Nucleus accumbens (tissue), 56 donors: ENCODE measurements at regions not wholly inside any gene's neighbourhood (a gene's known extent, or its start where the extent isn't known, plus 50 kb on each side); places are given as distances from the start of the nearest gene placed in this dataset.
A peak's percentile ranks its signal among the peaks of the same experiment; 100 is the strongest.
"Not testable (repeated sequence)": the region's sequence is repeated elsewhere in the genome, so short reads cannot be mapped to it uniquely, and the experiment has no call there.

Source experiments
- DNase-seq, 56 donors: peaks; one replicate each; lab custom pipeline; 2025; lab: John Stamatoyannopoulos, UW

DNA sequence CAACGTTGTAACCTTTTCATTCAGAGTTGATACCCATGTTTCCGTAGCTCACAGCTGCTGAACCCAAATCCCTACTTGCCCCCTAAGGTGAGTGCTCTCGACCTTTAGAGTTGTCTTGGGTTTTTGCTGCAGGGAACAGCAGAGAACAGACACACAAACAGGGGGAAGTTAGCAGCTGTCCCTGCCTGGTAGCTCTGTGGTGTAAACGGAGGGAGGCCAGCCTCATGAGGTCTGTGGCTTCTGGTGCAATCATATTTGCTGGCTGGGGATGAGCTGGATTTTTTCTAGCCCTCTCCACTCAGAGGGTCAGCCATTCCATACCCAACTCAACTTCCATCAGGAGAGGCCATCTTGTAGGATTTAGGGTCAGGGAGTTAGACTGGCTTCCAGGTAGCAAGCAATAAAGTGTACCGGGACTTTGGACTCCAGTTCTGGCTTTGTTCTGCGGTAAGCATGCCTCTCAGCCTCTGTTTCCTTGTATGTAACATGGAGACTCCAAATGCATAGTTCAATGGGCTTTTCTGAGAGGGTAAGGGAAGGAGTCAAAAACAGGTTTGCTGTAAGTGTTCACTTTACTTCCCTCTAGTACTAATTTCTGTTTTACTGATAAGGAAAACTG lies 218.9 kb downstream of the MID1IP1 start:
- DNase-seq = no peak

DNA sequence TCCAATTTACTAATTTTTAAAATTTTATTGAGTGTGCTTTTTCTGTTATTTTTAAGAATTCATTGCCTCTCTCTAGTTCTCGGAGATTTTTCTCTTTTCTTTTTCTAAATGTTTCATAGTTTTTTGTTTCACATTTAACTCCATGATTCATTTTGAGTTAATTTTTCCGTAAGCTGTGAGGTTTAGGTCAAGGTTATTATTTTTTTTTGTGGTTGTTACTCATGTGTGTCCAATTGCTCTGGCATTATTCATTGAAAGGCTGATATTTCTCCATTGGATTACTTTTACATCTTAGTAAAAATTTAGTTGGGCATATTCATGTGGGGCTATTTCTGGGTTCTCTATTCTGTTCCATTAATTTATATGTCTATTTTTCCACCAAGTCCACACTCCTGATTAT lies 220.8 kb downstream of the MID1IP1 start:
- DNase-seq = no peak

DNA sequence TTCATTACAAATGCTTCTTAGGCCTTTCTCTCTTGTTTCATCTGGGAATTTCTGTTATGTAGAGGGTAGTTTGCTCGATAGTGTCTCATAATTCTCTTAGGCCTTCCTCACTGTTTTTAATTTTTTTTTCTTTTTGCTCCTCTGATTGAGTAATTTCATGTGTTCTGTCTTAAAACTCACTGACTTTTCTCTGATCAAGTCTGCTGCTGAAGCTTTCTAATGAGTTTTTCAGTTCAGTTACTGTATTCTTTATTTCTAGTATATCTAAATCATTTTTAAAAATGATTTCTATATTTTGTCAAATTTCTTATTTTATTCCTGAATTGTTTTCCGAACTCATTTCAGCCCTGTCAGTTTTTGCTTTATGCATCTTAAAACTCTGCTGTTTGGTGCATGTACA lies 228.0 kb downstream of the MID1IP1 start:
- no peak for DNase-seq

DNA sequence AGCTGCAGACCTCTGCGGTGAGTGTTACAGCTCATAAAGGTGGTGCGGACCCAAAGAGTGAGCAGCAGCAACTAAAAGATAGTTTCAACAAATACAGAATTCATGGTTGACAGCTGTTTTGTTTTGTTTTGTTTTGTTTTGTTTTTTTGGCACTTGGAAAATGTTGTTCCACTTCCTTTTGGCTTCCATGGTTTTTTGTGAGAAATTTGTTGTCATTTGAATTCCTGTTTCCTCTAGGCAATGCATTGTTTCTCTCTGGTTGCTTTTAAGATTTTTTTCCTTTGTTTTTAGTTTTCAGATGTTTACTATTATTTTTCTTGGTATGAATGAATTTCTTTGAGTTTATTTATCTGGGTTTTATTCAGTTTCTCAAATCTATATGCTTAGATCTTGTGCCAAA lies 229.4 kb downstream of the MID1IP1 start:
- no peak for DNase-seq

DNA sequence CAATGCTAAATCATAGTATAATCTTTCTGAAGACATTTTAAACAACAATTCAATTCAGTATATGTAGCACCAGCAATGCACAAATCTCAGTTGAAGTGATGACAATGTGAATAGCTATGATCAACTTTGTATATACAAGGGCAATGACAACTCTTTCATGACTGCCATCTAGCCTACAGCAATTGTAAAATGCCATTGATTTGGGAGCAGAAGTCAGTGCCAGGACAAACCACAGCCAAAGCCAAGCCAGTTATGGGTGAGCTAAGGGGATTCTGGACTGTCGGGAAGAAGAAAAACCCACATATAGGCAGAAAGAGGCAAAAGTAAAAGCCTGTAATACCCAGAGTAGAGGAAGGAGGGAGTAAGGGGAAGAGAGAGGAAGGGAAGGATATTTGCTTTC lies 238.6 kb downstream of the MID1IP1 start:
- no peak for DNase-seq

DNA sequence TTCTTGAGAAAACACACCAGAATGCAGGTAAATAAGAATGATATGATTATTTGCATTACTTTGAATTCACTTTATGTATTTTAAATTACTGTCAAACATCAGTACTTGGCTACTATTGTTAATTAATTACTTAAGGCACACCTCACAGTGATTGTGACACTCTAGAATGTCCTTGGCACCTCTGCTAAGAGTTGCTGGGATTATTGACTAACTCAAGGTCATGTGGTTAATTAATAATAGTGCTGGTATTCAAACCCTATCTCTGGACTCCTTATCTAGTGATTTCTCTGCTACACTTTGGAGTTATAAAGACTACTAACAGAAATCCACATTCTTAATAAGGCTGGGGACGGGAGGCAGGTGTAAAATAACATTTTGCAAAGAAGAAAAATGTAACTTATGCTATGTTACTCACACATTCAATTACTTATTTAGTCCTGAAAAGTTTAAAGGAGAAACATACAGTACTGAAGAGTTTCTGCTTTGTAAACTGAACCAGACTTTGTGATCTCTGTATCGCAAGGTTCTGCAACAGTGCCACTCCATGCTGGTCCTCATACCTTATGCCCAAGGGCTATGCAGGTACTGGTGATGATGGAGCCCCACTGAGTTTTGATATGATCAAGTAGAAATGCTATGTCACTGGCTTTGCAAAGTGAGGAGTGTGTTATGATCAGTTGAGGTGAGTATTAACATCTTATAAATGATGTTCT lies 242.7 kb downstream of the MID1IP1 start:
- no peak for DNase-seq

DNA sequence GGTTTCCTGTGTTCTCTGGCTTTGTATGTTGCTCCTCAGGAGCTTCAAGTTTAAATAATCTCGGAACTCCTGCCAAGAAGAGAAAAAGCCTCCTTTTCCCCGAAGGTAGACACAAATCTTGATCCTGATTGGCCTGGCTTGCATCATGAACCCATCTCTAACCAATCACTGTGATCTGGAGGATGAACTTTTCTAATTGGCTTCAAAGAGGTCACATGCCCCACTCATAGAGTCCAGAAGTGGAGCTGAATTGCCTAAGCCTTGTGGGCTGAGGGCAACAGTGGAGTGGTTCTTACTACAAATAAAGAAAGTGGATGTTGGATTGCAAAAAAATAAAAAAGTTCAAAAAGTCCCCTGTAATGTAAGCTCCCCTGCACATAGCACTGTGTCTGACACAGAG lies 245.9 kb downstream of the MID1IP1 start:
- no peak for DNase-seq

DNA sequence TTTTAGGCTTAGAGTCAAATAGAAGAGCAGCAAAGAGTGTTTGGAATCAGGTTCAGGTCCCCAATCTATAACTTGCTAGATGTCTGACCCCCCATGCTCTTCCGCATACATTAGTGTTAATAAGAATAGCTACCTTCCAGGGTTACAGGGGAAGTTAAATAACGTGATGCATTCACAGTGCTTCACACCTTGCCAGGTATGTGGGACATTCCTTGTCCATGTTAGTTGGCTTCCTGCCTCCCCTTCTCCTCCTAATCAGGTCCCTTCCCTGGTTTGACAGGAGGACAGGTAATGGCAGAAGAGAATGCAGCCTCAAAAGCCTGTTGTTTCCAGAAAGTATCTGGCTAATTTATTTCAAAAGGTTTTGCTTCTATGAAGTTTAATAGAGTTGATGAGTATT lies 248.7 kb downstream of the MID1IP1 start:
- DNase-seq = no peak

DNA sequence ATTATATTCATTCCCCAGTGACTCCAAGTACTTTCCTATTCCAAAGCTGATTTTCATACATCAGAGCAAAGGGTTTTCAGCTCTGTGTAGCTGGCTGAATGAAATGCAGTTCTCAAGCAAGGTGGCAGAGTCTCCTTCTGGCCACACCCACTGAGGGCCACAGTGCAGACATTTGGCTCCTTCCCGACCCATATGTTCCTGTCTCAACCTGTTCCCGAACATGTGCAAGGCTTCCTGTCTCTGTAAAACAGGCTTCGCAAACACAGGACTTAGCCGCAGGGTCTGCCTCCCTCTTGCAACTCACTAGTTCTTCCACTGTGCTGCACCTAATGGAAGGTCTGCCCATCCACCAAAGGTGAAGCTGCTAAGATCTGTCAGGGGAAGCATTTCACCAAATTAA lies 249.2 kb downstream of the MID1IP1 start:
- DNase-seq = no peak

DNA sequence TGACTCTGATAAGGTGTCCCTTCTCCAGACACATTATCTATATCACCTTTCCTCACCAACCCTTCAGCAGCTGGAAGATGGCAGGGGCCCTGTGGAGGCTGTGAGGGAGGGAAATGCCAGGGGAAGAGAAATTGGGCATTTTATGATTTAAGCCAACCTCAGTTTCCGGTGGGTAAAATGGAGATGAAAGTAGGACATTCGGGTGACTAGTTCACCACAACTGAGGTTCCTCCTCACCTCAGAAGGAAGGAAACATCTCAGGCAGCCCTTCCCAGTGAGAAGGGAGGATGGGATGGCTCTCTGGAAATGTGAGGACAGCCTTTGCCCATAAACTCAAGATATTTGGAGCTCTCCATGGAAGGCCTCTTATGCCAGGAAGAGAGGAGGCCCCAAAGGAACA lies 251.5 kb downstream of the MID1IP1 start:
- DNase-seq = no peak

DNA sequence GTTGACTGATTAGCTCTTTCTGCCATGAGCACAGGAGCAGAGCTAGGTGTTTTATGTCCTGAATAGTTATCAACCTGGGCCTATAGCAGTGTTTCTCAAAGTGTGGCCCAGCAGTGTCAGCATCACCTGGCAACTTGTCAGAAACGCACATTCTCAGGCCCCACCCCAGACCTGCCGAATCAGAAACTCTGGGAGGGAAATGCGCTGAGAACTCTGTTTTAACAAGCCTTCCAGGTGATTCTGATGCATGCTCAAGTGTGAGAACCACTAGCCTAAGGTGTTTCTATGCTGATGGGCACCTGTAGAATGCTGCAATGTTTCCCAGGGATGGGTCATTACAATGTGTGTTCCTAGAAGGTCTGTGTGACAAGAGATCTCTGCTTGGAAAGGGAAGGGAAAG lies 257.5 kb downstream of the MID1IP1 start:
- DNase-seq = no peak

DNA sequence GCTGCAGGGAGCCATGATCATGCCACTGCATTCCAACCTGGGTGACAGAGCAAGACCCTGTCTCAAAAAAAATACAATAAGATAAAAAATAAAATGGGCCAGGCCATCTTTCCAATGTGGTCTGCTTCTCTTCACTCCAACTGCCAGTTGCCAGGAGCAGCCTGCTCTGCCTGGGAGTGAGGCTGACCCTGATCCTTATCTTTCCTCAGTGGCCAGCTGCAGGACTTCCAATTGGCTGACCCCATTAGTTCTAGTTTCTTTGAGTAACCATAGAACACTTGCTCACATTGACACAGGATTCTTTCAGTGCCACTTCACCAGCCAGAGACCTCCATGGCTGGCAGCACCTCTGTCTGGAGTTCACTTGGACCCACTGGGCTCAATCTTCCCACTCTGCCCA lies 258.6 kb downstream of the MID1IP1 start:
- no peak for DNase-seq

DNA sequence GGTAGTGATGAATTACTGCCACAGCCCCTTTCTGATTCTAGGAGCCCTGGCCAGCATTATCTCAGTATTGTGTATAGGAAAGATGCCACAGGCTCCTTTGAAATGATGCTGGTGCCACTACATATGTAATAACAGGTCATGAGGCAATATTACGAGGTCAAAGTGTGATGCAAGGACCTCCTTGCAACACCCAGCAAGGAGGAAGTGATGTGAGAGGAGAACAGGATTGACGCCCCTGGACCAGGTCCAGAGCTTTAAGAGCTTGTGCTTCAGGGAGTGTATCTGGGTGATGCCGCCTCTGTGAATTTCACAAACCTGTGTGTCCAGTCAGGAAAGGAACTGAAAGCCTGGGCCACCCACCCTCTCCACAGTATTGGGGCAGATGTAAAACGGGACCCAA lies 261.8 kb downstream of the MID1IP1 start:
- DNase-seq = no peak

DNA sequence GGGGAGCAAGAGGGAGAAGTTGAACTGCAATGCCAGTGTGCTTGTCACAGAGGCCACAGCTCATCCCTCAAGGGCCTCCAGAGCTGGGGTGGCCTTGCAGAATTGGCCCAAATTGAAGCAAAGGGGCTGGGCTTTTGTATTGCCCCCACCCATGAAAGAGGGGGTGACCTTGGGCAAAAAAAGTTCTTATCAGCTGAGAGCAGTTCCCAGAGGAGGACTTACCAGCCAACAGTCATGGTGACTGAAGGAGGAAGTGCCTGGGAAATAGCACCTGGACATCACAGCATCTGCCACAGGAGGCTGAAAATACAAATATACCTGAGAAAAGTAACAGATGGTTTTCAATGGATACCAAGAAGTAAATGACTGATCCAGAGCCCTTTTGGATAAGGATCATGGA lies 262.4 kb downstream of the MID1IP1 start:
- DNase-seq = no peak

DNA sequence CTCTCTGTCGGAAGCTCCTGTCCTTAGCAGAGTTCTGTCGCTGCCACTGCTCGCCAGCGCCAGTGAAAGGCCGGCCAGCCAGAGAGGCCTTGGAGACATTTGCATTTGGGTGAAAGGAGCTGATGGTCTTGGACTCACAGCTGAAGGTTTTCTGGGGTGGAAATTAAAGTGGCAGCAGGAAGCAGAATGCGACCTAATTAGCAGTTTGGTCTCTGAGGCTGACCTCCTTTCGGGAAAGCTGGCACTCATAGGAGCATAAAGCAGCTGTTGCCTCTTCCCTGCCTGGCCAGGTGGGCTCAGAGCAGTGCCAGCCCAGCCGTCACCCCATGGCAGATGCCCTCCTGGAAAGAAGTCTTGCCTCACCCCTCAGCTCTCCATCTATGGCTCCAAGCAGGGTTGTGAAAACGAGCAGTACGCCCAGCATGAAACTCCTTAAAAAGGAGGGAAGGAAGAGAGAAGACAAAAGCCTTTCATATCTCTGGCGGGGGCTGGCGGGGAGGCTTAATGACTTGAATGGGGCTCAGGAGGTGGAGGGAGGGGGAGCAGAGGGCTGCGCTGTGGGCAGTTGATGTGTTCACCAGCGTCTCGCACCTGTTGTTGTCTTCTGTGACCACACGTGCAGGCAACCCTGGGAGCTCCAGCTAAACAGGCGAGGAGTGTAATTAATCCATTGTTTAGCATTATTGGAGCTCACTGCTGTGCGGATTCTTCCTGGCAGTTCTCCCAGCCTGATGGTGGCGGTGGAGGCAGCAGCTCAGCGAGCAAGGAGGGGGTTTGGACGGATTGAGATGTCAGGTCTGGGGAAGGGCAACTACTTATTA lies 264.0 kb downstream of the MID1IP1 start:
- peak in 45 of 56 donors; percentile 0 to 55 (median 27) for DNase-seq

DNA sequence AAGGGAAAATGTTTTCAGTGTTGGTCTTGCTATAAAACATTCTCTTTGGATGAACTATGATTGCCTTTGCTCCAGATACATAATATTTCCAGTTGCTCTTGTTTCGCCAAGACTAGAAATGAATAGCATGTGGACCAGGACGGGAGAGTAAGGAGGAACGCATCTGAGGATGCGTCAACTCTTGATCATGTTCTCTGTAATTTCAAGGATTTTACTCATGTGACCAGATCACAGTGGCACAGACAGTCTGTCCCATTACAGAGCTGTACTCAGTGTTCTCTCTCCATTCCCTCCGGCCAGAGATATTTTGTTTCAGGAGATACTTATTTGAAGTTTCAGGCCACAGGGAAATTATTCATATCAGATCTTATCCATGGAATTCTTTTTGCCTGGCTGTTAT lies 266.6 kb downstream of the MID1IP1 start:
- no peak for DNase-seq

DNA sequence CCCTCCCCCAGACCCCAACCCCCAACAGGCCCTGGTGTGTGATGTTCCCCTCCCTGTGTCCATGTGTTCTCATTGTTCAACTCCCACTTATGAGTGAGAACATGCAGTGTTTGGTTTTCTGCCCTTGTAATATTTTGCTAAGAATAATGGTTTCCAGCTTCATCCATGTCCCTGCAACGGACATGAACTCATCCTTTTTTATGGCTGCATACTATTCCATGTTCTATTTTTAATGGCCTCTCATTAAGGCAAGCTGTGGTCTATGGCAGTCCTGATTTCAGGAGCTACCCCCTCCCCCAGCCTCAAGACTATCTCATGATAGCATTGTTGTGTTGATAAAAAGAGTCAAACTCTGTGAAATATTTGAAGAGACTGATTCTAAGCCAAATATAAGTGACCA lies 267.4 kb downstream of the MID1IP1 start:
- not testable (repeated sequence) for DNase-seq

DNA sequence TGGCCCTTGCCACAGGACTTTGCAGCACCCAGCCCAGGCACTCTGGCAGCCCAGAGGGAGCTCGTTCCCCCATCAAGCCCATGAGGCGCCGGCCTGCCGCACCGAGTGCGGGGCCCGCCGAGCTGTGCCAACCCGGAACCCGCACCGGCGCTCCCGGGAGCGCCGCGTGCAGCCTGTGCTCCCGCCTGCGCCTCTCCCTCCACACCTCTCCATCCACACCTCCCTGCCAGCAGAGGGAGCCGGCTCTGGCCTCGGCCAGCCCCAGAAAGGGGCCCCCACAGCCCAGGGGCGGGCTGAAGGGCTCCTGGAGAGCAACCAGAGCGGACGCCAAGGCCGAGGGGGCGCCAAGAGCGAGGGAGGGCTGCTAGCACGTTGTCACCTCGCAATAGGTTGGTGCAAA lies 268.8 kb downstream of the MID1IP1 start:
- DNase-seq = no peak

DNA sequence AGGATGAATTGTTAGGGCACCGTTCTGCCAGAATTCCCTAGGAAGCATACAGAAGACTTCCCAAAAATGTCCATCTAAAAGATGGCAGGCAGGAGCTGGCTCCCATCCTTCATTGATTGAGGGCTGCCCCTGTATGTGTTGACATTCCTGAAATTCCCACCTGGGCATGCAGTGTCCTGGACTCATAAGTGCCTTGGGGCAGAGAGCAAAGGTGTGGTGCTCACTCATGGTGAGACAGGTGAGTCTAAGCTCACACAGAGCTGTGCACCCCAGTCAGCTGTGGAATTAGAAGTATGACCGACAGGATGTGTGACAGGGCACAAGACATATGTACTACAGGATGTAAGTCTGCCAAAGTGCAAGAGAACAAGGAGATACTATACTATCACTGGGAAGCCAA lies 271.9 kb downstream of the MID1IP1 start:
- DNase-seq = no peak

DNA sequence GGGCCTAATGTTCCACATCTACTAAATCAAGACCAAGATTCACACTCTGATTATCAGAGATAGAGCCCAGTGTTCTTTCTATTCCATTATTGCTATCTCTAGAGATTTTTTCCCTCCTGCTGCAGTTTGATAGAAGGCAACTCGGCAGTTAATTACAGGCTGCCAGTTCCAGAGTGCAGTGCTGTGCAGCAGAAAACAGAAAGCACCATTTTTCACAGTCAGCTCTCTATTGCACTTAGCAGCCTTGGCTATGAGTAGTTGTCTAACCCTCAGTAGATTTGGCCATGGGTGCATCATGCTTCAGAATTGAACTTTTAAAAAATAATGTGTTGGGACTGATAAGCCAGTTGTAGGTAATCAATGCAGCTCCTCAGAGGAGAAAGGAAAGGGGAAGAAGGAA lies 295.3 kb downstream of the MID1IP1 start:
- peak in 1 of 56 donors; percentile 0 for DNase-seq

DNA sequence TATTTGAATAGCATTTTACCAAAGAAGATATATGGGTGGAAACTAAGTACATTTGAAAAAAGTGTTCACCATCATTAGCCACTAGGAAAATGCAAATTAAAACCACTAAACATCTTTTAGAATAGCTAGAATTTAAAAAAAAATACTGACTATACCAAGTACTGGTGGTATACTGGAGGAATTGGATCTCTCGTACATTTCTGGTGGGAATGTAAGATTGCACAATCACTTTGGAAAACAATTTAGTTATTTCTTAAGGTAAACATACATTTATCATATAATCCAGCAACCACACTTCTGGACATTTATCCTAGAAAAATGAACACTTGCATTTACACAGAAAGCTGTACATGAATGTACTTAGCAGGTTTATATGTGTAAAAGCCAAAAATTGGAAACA lies 303.5 kb downstream of the MID1IP1 start:
- no peak for DNase-seq

DNA sequence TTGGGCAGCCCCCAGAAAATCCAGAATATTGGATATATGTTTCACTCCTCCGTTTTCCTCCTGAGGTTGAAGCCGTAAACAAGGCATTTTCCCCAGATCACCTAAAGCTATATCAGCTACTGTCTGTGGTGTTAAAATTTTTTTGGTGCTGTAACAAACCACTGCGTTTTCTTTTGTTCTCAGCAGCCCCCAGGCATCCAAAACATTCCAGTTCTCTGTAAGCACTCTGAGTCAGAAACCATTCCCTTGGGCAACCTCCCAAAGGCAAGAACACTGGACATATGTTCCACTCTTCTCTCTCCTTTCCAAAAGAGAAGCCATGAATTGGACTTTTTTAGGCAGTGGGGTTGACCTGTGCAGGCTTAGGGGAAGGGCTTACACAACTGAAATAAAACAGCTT lies 310.9 kb downstream of the MID1IP1 start:
- DNase-seq = no peak
